K562 (cell line): ENCODE measurements at regions not wholly inside any gene's neighbourhood (a gene's known extent, or its start where the extent isn't known, plus 50 kb on each side); places are given as distances from the start of the nearest gene placed in this dataset.

Source experiments
- ATAC-seq: fragments of 200-7000 bp; cut with Tn5 transposase; 3 replicates; pipeline ENCODE4 v1.9.1; 2020; ENCODE audit warnings: moderate library complexity
- BruUV-seq: library from RNA; stranded (reverse); fragments of 400-500 nt; replicated peaks from 2 replicates; lab custom pipeline; 2021; lab: Mats Ljungman, UMichigan
- CTCF ChIA-PET: fragments of 300-600 bp; formaldehyde crosslinking; extraction: SDS; loops from one replicate; lab custom pipeline; 2021; ENCODE audit warnings: low intra/inter-chr PET ratio; lab: Yijun Ruan, JAX
- POLR2A ChIA-PET: fragments of 300-600, 350-650 bp; sonication (Branson Sonifier 250); formaldehyde crosslinking; extraction: SDS; loops from one replicate; lab custom pipeline; 2021; ENCODE audit warnings: antibody characterized with exemption, inconsistent platforms; lab: Yijun Ruan, JAX
- DNase-seq, 4 experiments: peaks; one replicate each; pipeline versions ENCODE4 v3.0.0 to v3.0.0-alpha.2; 2011 to 2018; ENCODE audit warnings: low spot score in 3 of 4, mixed read lengths in 3 of 4; ENCODE audit errors: extremely low read depth in 1 of 4
- FAIRE-seq: peaks from 2 replicates; lab custom pipeline; 2011; peaks lifted over from hg19 to GRCh38; lab: Jason Lieb, UNC
- H2AFZ ChIP-seq: 2 replicates; pipeline ENCODE4 v1.6.0; 2011; ENCODE audit warnings: low read depth, low read length, control low read depth, inconsistent platforms
- H3K27ac ChIP-seq: fragments of 200-600 bp; 3 replicates; pipeline ENCODE4 v1.8.0; 2011; ENCODE audit warnings: low read depth, mild to moderate bottlenecking, control low read depth, inconsistent platforms, low read length, moderate library complexity, mixed read lengths; ENCODE audit errors: extremely low read depth
- H3K27me3 ChIP-seq, 2 experiments: fragments of 300-600 bp in 1 of 2; 2 replicates in 1 of 2; 3 replicates in 1 of 2; pipeline versions ENCODE4 v1.6.0 to v1.8.0; 2011; ENCODE audit warnings: inconsistent platforms in 2 of 2, low read length in 2 of 2, mild to moderate bottlenecking in 1 of 2, mixed read lengths in 1 of 2, moderate library complexity in 1 of 2; ENCODE audit not compliant: control insufficient read depth in 2 of 2, insufficient read depth in 2 of 2
- H3K36me3 ChIP-seq: fragments of 300-600 bp; 3 replicates; pipeline ENCODE4 v1.8.0; 2011; ENCODE audit warnings: mild to moderate bottlenecking, low read length, inconsistent platforms; ENCODE audit not compliant: control insufficient read depth, insufficient read depth
- H3K4me1 ChIP-seq, 2 experiments: fragments of 200-600 bp in 1 of 2; replicated peaks in 1 of 2; 2 replicates in 1 of 2; 3 replicates in 1 of 2; pipeline versions ENCODE4 v1.5.1 to v1.8.0; 2011; ENCODE audit warnings: inconsistent platforms in 2 of 2, low read length in 2 of 2, mild to moderate bottlenecking in 1 of 2, mixed read lengths in 1 of 2, moderate library complexity in 1 of 2; ENCODE audit not compliant: control insufficient read depth in 2 of 2, insufficient read depth in 2 of 2
- H3K4me2 ChIP-seq: 2 replicates; pipeline ENCODE4 v1.6.1; 2011; ENCODE audit warnings: low read length, control low read depth, inconsistent platforms, mixed read lengths; ENCODE audit not compliant: insufficient read depth
- H3K4me3 ChIP-seq: fragments of 200-600 bp; sonication (generic), shearing (Covaris generic); 2 replicates; pipeline ENCODE4 v1.5.1; 2016; ENCODE audit warnings: control low read depth, inconsistent platforms
- H3K79me2 ChIP-seq: fragments of 200-600 bp; 3 replicates; pipeline ENCODE4 v1.8.0; 2011; ENCODE audit warnings: low read length, inconsistent platforms; ENCODE audit not compliant: control insufficient read depth, insufficient read depth
- H3K9ac ChIP-seq, 2 experiments: 2 replicates each; pipeline versions ENCODE4 v1.6.0 to v1.6.1; 2011; ENCODE audit warnings: low read depth in 2 of 2, low read length in 2 of 2, control low read depth in 1 of 2, inconsistent platforms in 1 of 2, mild to moderate bottlenecking in 1 of 2, mixed read lengths in 1 of 2; ENCODE audit not compliant: insufficient read depth in 1 of 2
- H3K9me1 ChIP-seq: one replicate; pipeline ENCODE4 v1.6.0; 2011; ENCODE audit warnings: inconsistent platforms, mild to moderate bottlenecking, low read length, moderate library complexity; ENCODE audit not compliant: control insufficient read depth, insufficient read depth
- H3K9me3 ChIP-seq: replicated peaks from 2 replicates; pipeline ENCODE4 v1.5.1; 2011; ENCODE audit warnings: low read depth, low read length, inconsistent platforms; ENCODE audit not compliant: control insufficient read depth, insufficient read depth
- H4K20me1 ChIP-seq: replicated peaks from 2 replicates; pipeline ENCODE4 v1.6.1; 2011; ENCODE audit warnings: low read length, inconsistent platforms, mixed read lengths; ENCODE audit not compliant: control insufficient read depth, insufficient read depth
- DNMT1 ChIP-seq: fragments of 450-650 bp; IDR thresholded peaks from 2 replicates; pipeline ENCODE4 v1.6.1; 2016; ENCODE audit warnings: antibody characterized with exemption, mild to moderate bottlenecking
- FOXK2 ChIP-seq, 2 experiments: fragments of 450-650 bp; IDR thresholded peaks in 1 of 2; conservative IDR thresholded peaks in 1 of 2; 2 replicates each; pipeline ENCODE4 v1.6.1; 2016; ENCODE audit warnings: low read depth in 2 of 2, mild to moderate bottlenecking in 1 of 2
- HNRNPUL1 ChIP-seq: fragments of 200-400 bp; formaldehyde crosslinking; IDR thresholded peaks from 2 replicates; pipeline ENCODE4 v1.6.1; 2017; ENCODE audit warnings: low read length
- KAT2B ChIP-seq: IDR thresholded peaks from one replicate; pipeline ENCODE4 v1.6.1; 2012; ENCODE audit warnings: low read depth, mild to moderate bottlenecking, control low read depth, inconsistent platforms, low read length, moderate library complexity
- KDM4B ChIP-seq, 2 experiments: fragments of 450-650 bp in 1 of 2; sonication (generic) in 1 of 2; IDR thresholded peaks; 2 replicates each; pipeline ENCODE4 v1.6.1; 2016 to 2017; ENCODE audit warnings: borderline replicate concordance in 2 of 2, antibody characterized with exemption in 1 of 2, low read depth in 1 of 2, mild to moderate bottlenecking in 1 of 2
- RB1 ChIP-seq: fragments of 450-650 bp; IDR thresholded peaks from 2 replicates; pipeline ENCODE4 v1.6.1; 2017; ENCODE audit warnings: low read depth, mild to moderate bottlenecking
- ZBTB17 ChIP-seq: fragments of 450-650 bp; formaldehyde crosslinking; IDR thresholded peaks from 2 replicates; pipeline ENCODE4 v1.4.0; 2020; ENCODE audit warnings: mild to moderate bottlenecking
- ZFX ChIP-seq: sonication (generic); formaldehyde crosslinking; IDR thresholded peaks from 2 replicates; pipeline ENCODE4 v1.8.0; 2022; ENCODE audit warnings: mild to moderate bottlenecking, missing genetic modification reagents, moderate library complexity
- WGBS: fragments of 100-300 bp; shearing (Covaris generic); methylation state at CpG from one replicate; pipeline ENCODE4 v1.1.6; 2016; ENCODE audit warnings: low coverage, mixed read lengths; ENCODE audit not compliant: insufficient coverage; ENCODE audit errors: missing lambda C conversion rate; 5-methylcytosine and 5-hydroxymethylcytosine counted together
- in situ Hi-C: fragments of 300-500 bp; cut with MboI; formaldehyde crosslinking; loops from 4 replicates; pipeline ENCODE4 v1.15.0; 2018; ENCODE audit warnings: inconsistent platforms, mixed read lengths
- intact Hi-C: fragments of 100-400 bp; cut with micrococcal nuclease; formaldehyde crosslinking; loops from 2 replicates; pipeline ENCODE4 v1.14.2; 2022
- TF ChIP-seq, protein P1 (sequence below): fragments of 450-650 bp; IDR thresholded peaks from 2 replicates; pipeline ENCODE4 v1.6.1; 2016; ENCODE audit warnings: missing biosample characterization, missing genetic modification characterization
- TF ChIP-seq, protein P2 (sequence below): fragments of 250-450 bp; sonication (Bioruptor Pico); IDR thresholded peaks from 2 replicates; pipeline ENCODE4 v1.8.0; 2021; ENCODE audit warnings: moderate library complexity, mild to moderate bottlenecking, inconsistent platforms
- TF ChIP-seq, protein P3 (sequence below): fragments of 450-650 bp; IDR thresholded peaks from 2 replicates; pipeline ENCODE4 v1.6.1; 2016; ENCODE audit warnings: mild to moderate bottlenecking

DNA sequence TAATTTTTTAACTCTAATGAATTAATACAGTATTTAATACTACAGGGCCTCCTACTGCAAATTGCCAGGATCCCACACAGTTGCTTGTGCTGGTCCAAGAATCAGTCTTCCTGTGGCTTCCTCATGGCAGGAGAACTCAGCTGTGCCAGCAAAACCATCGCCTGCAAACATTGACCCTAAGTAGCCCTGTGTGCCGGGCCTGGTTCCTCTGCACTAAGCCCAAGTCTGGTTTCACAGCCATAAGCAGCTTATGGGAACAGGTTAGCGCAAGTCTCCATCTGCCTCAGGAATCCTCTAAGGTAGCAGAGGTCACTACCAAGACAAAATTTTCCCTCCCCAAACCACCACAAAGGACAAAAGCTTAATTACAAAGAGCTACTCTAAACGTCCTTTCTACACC, 216.6 kb downstream of the PLA2G4A start:
- CTCF ChIA-PET, result no interaction called here
- WGBS, result 20% methylated on average over 4 of the region's 4 CpGs
- Histone ChIP-seq H3K9me3 (no peaks in the 10 kb centered on the region), H2AFZ (no peak overlapping the region), H4K20me1 (no peaks in the 10 kb centered on the region), H3K27me3 (no peaks in the 10 kb centered on the region), H3K4me2 (no peak overlapping the region), H3K9ac (no peak overlapping the region), H3K27ac (no peak overlapping the region), H3K4me1 (no peaks in the 10 kb centered on the region), H3K79me2 (no peaks in the 10 kb centered on the region), H3K9me1 (no peaks in the 10 kb centered on the region), H3K36me3 (no peaks in the 10 kb centered on the region), H3K4me3 (no peak overlapping the region)
- in situ Hi-C loops, result no loop called here
- no peak for FAIRE-seq
- BruUV-seq, result no TSS peak
- POLR2A ChIA-PET, result no interaction called here
- TF ChIP-seq KDM4B (IDR thresholded peaks at IDR 0.05; ENCODE audit: borderline replicate concordance in 2 of 2, low read depth in 1 of 2) (no peak), HNRNPUL1 (no peak), ZFX (CRISPR knock-in tag) (no peak), ZBTB17 (CRISPR knock-in tag) (no peak), KAT2B (no peak), FOXK2 (conservative IDR thresholded peaks at IDR 0.05 in 1 of 2, IDR thresholded peaks at IDR 0.05 in 1 of 2; ENCODE audit: low read depth in 2 of 2) (no peak), RB1 (no peak), DNMT1 (no peak)
- TF ChIP-seq, protein P1, sequence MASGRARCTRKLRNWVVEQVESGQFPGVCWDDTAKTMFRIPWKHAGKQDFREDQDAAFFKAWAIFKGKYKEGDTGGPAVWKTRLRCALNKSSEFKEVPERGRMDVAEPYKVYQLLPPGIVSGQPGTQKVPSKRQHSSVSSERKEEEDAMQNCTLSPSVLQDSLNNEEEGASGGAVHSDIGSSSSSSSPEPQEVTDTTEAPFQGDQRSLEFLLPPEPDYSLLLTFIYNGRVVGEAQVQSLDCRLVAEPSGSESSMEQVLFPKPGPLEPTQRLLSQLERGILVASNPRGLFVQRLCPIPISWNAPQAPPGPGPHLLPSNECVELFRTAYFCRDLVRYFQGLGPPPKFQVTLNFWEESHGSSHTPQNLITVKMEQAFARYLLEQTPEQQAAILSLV (tag), result no peak
- TF ChIP-seq, protein P2, sequence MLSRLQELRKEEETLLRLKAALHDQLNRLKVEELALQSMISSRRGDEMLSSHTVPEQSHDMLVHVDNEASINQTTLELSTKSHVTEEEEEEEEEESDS (CRISPR knock-in tag), result no peak
- TF ChIP-seq, protein P3, sequence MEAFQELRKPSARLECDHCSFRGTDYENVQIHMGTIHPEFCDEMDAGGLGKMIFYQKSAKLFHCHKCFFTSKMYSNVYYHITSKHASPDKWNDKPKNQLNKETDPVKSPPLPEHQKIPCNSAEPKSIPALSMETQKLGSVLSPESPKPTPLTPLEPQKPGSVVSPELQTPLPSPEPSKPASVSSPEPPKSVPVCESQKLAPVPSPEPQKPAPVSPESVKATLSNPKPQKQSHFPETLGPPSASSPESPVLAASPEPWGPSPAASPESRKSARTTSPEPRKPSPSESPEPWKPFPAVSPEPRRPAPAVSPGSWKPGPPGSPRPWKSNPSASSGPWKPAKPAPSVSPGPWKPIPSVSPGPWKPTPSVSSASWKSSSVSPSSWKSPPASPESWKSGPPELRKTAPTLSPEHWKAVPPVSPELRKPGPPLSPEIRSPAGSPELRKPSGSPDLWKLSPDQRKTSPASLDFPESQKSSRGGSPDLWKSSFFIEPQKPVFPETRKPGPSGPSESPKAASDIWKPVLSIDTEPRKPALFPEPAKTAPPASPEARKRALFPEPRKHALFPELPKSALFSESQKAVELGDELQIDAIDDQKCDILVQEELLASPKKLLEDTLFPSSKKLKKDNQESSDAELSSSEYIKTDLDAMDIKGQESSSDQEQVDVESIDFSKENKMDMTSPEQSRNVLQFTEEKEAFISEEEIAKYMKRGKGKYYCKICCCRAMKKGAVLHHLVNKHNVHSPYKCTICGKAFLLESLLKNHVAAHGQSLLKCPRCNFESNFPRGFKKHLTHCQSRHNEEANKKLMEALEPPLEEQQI, result no peak
- DNase-seq, result no peak
- ATAC-seq, result no peak
- intact Hi-C loops, result no loop called here
